NT2/D1 (cell line): ENCODE measurements at regions not wholly inside any gene's neighbourhood (a gene's known extent, or its start where the extent isn't known, plus 50 kb on each side); places are given as distances from the start of the nearest gene placed in this dataset.
"Not testable (repeated sequence)": the region's sequence is repeated elsewhere in the genome, so short reads cannot be mapped to it uniquely, and the experiment has no call there.

Experiments used
- DNase-seq: peaks from one replicate; pipeline ENCODE4 v3.0.0-alpha.2; 2011; ENCODE audit warnings: low read depth, low spot score
- H3K27me3 ChIP-seq: 2 replicates; pipeline ENCODE4 v1.6.0; 2011; ENCODE audit warnings: mild to moderate bottlenecking; ENCODE audit not compliant: insufficient read length, insufficient read depth
- H3K36me3 ChIP-seq: 2 replicates; pipeline ENCODE4 v1.6.1; 2011; ENCODE audit warnings: mild to moderate bottlenecking, low read length, mixed read lengths; ENCODE audit not compliant: insufficient read depth, insufficient read length
- H3K4me1 ChIP-seq: 2 replicates; pipeline ENCODE4 v1.5.1; 2011; ENCODE audit not compliant: insufficient read depth, insufficient read length
- H3K4me3 ChIP-seq: 2 replicates; pipeline ENCODE4 v1.5.1; 2011; ENCODE audit warnings: low read depth; ENCODE audit not compliant: insufficient read length
- H3K9ac ChIP-seq: 2 replicates; pipeline ENCODE4 v1.6.0; 2011; ENCODE audit warnings: low read depth; ENCODE audit not compliant: insufficient read length
- H3K9me3 ChIP-seq: 2 replicates; pipeline ENCODE4 v1.5.1; 2011; ENCODE audit warnings: mild to moderate bottlenecking, low read length; ENCODE audit not compliant: insufficient read depth
- SUZ12 ChIP-seq: IDR thresholded peaks from 2 replicates; pipeline ENCODE4 v1.6.1; 2011; ENCODE audit not compliant: insufficient read length, insufficient read depth; ENCODE audit errors: extremely low read depth
- YY1 ChIP-seq: IDR thresholded peaks from 2 replicates; pipeline ENCODE4 v1.6.1; 2011; ENCODE audit not compliant: insufficient read length, insufficient read depth
- ZNF274 ChIP-seq: IDR thresholded peaks from 2 replicates; pipeline ENCODE4 v1.6.1; 2011; ENCODE audit warnings: mild to moderate bottlenecking, low read depth, low read length

- H3K9ac ChIP-seq = no peak overlapping the region
- peaks cover 54% of the 10 kb centered on the region for H3K9me3 ChIP-seq
- H3K27me3 ChIP-seq = no peaks in the 10 kb centered on the region
- TF ChIP-seq ZNF274 = no peak
- no peak for TF ChIP-seq SUZ12
- TF ChIP-seq YY1 = no peak
- no peak for DNase-seq
- no peaks in the 10 kb centered on the region for H3K36me3 ChIP-seq
- H3K4me3 ChIP-seq = no peak overlapping the region
- H3K4me1 ChIP-seq = no peaks in the 10 kb centered on the region
Observed at GRCh38 chr5:153939101-153939500, 99.6 kb downstream of the FAM114A2 start.

DNA sequence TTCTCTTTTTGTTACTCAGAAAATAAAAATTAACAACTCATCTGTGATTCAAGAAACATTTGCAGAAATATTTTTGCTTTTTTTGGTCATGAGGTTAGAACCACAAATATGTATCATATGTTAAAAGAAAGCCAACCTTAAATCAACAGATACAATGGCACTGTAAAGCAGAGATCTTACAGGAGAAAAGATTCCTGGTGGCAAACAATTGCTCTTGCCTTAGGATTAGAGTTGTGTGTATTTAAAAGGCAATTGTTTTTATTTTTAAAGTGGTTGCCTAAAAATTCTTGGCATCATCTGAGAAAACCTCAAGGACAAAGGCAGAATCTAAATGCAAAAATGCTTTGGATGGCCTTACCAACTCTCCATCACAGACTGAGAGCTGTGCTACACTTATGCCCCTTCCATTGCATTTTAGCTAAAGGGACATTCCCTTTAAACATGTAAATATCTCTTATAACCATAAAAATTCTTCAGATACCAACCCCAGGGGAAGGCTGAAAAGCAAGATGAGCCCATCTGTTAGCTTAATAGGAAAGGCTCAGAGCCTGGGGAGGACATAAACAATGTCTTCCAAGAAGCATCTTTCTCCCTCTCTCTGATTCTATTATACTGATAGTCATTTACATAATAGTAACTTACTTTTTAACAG lies 100.4 kb downstream of the FAM114A2 start:
- Histone ChIP-seq H3K9ac (no peak overlapping the region), H3K36me3 (no peaks in the 10 kb centered on the region), H3K27me3 (no peaks in the 10 kb centered on the region), H3K9me3 (peaks cover 54% of the 10 kb centered on the region), H3K4me3 (no peak overlapping the region), H3K4me1 (no peaks in the 10 kb centered on the region)
- no peak for DNase-seq
- TF ChIP-seq SUZ12 (no peak), ZNF274 (no peak)

- DNase-seq = no peak
- H3K9me3 ChIP-seq = peaks cover 54% of the 10 kb centered on the region
- H3K4me3 ChIP-seq = no peak overlapping the region
Observed at GRCh38 chr5:153937661-153938060, 101.0 kb downstream of the FAM114A2 start.

DNA sequence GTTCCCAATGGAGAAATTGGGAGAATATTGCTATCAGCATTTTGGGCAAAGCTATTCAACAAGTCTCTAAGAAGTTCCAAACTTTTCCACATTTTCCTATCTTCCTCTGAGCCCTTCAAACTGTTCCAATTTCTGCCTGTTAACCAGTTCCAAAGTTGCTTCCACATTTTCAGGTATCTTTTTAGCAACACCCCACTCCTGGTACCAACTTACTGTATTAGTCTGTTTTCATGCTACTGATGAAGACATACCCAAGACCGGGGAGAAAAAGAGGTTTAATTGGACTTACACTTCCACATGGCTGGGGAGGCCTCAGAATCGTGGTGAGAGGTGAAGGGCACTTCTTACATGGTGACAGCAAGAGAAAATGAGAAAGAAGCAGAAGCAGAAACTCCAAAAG lies 103.6 kb downstream of the FAM114A2 start:
- not testable (repeated sequence) for H3K36me3 ChIP-seq, H3K4me1 ChIP-seq, H3K4me3 ChIP-seq, DNase-seq, H3K9ac ChIP-seq, H3K27me3 ChIP-seq
- peaks cover 30% of the 10 kb centered on the region for H3K9me3 ChIP-seq

More at GRCh38 chr5:153937661-153938060, 101.0 kb downstream of the FAM114A2 start:
- TF ChIP-seq SUZ12 (no peak), YY1 (no peak), ZNF274 (no peak)
- H3K4me1 ChIP-seq = no peaks in the 10 kb centered on the region
- H3K27me3 ChIP-seq = no peaks in the 10 kb centered on the region
- H3K36me3 ChIP-seq = no peaks in the 10 kb centered on the region
- H3K9ac ChIP-seq = no peak overlapping the region

- TF ChIP-seq SUZ12 = no peak
- TF ChIP-seq YY1 = no peak
- no peak for TF ChIP-seq ZNF274
- H3K9ac ChIP-seq = no peak overlapping the region
- no peaks in the 10 kb centered on the region for H3K36me3 ChIP-seq
- H3K4me1 ChIP-seq = no peaks in the 10 kb centered on the region
- no peaks in the 10 kb centered on the region for H3K9me3 ChIP-seq
- no peaks in the 10 kb centered on the region for H3K27me3 ChIP-seq
- DNase-seq = no peak
- no peak overlapping the region for H3K4me3 ChIP-seq
Observed at GRCh38 chr5:153926201-153926600, 112.5 kb downstream of the FAM114A2 start.

- Histone ChIP-seq H3K36me3 (no peaks in the 10 kb centered on the region), H3K4me1 (no peaks in the 10 kb centered on the region), H3K9ac (no peak overlapping the region), H3K27me3 (no peaks in the 10 kb centered on the region), H3K9me3 (no peaks in the 10 kb centered on the region), H3K4me3 (no peak overlapping the region)
- no peak for DNase-seq
- no peak for TF ChIP-seq SUZ12
- no peak; the same call in 1 of the 2 replicates for TF ChIP-seq ZNF274
Observed at GRCh38 chr5:153919161-153919560, 119.5 kb downstream of the FAM114A2 start.

- no peaks in the 10 kb centered on the region for H3K27me3 ChIP-seq
Observed at GRCh38 chr5:153907170-153907775, 131.4 kb downstream of the FAM114A2 start.

More at GRCh38 chr5:153907170-153907775, 131.4 kb downstream of the FAM114A2 start:
- no peak overlapping the region for H3K9ac ChIP-seq
- H3K9me3 ChIP-seq = no peaks in the 10 kb centered on the region
- H3K4me1 ChIP-seq = no peaks in the 10 kb centered on the region
- DNase-seq = no peak
- no peaks in the 10 kb centered on the region for H3K36me3 ChIP-seq
- H3K4me3 ChIP-seq = no peak overlapping the region
- no peak for TF ChIP-seq SUZ12
- no peak for TF ChIP-seq ZNF274
- TF ChIP-seq YY1 = no peak
